ENCODE measurements at regions not wholly inside any gene's neighbourhood (a gene's known extent, or its start where the extent isn't known, plus 50 kb on each side); places are given as distances from the start of the nearest gene placed in this dataset.

- TF ChIP-seq EZH2 (IDR thresholded peaks at IDR 0.05; ENCODE audit: insufficient read depth, poor library complexity, severe bottlenecking) (no peak), EZH2phosphoT487 (IDR thresholded peaks at IDR 0.05; ENCODE audit: insufficient read depth, low read depth) (no peak)
Observed at GRCh38 chrX:102840871-102841705, 96.0 kb upstream of the RAB40AL start.

Data from GM23248 (cell line).